Panc1 (cell line): ENCODE measurements at regions not wholly inside any gene's neighbourhood (a gene's known extent, or its start where the extent isn't known, plus 50 kb on each side); places are given as distances from the start of the nearest gene placed in this dataset.
A peak's percentile ranks its signal among the peaks of the same experiment; 100 is the strongest.
"Not testable (repeated sequence)": the region's sequence is repeated elsewhere in the genome, so short reads cannot be mapped to it uniquely, and the experiment has no call there.

Source experiments
- ATAC-seq: fragments of 200-7000 bp; cut with Tn5 transposase; 2 replicates; pipeline ENCODE4 v1.9.1; 2020; ENCODE audit warnings: mild to moderate bottlenecking, moderate library complexity
- BruUV-seq: library from RNA; stranded (reverse); fragments of 400-500 nt; replicated peaks from 2 replicates; lab custom pipeline; 2021; lab: Mats Ljungman, UMichigan
- CTCF ChIA-PET: fragments of 300-600 bp; sonication (Branson Sonifier 250); formaldehyde crosslinking; loops from one replicate; lab custom pipeline; 2022; ENCODE audit warnings: antibody characterized with exemption; lab: Charles Lee
- POLR2A ChIA-PET: fragments of 300-600 bp; sonication (Branson Sonifier 250); formaldehyde crosslinking; loops from one replicate; lab custom pipeline; 2022; ENCODE audit warnings: antibody characterized with exemption; lab: Charles Lee
- DNase-seq: peaks from one replicate; pipeline ENCODE4 v3.0.0-alpha.2; 2010; ENCODE audit warnings: low read depth, low spot score
- H3K27ac ChIP-seq: 2 replicates; pipeline ENCODE4 v1.5.1; 2011; ENCODE audit warnings: mild to moderate bottlenecking, low read length, inconsistent platforms
- H3K27me3 ChIP-seq: fragments of 200-500 bp; sonication (Bioruptor generic); 2 replicates; pipeline ENCODE4 v1.6.0; 2014; ENCODE audit warnings: low read length, inconsistent platforms; ENCODE audit not compliant: control insufficient read depth, insufficient read depth
- H3K36me3 ChIP-seq: fragments of 200-500 bp; sonication (Bioruptor generic); 2 replicates; pipeline ENCODE4 v1.5.1; 2014; ENCODE audit warnings: inconsistent platforms, mild to moderate bottlenecking, low read length, moderate library complexity; ENCODE audit not compliant: control insufficient read depth, insufficient read depth
- H3K4me1 ChIP-seq: 2 replicates; pipeline ENCODE4 v1.5.1; 2011; ENCODE audit warnings: inconsistent platforms, mild to moderate bottlenecking, low read length, moderate library complexity; ENCODE audit not compliant: control insufficient read depth, insufficient read depth
- H3K4me3 ChIP-seq, 2 experiments: 2 replicates each; pipeline ENCODE4 v1.5.1; 2011 to 2012; ENCODE audit warnings: low read depth in 2 of 2, low read length in 2 of 2, mild to moderate bottlenecking in 2 of 2, inconsistent platforms in 1 of 2, moderate library complexity in 1 of 2
- H3K9me3 ChIP-seq: fragments of 200-500 bp; sonication (Bioruptor generic); 2 replicates; pipeline ENCODE4 v1.5.1; 2014; ENCODE audit warnings: low read depth, mild to moderate bottlenecking, inconsistent platforms, low read length, moderate library complexity; ENCODE audit not compliant: control insufficient read depth, insufficient read depth
- POLR2AphosphoS5 ChIP-seq: IDR thresholded peaks from 2 replicates; pipeline ENCODE4 v1.6.1; 2012; ENCODE audit warnings: mild to moderate bottlenecking, low read depth, low read length, moderate library complexity
- SIN3A ChIP-seq: IDR thresholded peaks from 2 replicates; pipeline ENCODE4 v1.6.1; 2012; ENCODE audit warnings: low read depth, mild to moderate bottlenecking, low read length, moderate library complexity, borderline replicate concordance; ENCODE audit not compliant: insufficient read depth
- TCF7L2 ChIP-seq: IDR thresholded peaks from 2 replicates; pipeline ENCODE4 v1.6.1; 2011; ENCODE audit warnings: mild to moderate bottlenecking, low read depth, low read length, inconsistent platforms
- in situ Hi-C: cut with HindIII; loops from 2 replicates; pipeline ENCODE4 v1.10.0; 2016; ENCODE audit warnings: low sequenced_read_pairs, low pct_unique_long_range_greater_than_20kb
- intact Hi-C: fragments of 100-400 bp; cut with micrococcal nuclease; formaldehyde crosslinking; loops from one replicate; pipeline ENCODE4 v1.10.0; 2022; ENCODE audit not compliant: unreplicated experiment
- TF ChIP-seq, protein P1 (sequence below): fragments of 450-650 bp; IDR thresholded peaks from 2 replicates; pipeline ENCODE4 v1.5.1; 2017; ENCODE audit warnings: mild to moderate bottlenecking
- TF ChIP-seq, protein P2 (sequence below), 2 experiments: IDR thresholded peaks; 2 replicates each; pipeline ENCODE4 v1.6.1; 2011 to 2012; ENCODE audit warnings: low read depth in 2 of 2, control low read depth in 1 of 2, low read length in 1 of 2, mild to moderate bottlenecking in 1 of 2, moderate library complexity in 1 of 2; ENCODE audit not compliant: insufficient read depth in 1 of 2

DNA sequence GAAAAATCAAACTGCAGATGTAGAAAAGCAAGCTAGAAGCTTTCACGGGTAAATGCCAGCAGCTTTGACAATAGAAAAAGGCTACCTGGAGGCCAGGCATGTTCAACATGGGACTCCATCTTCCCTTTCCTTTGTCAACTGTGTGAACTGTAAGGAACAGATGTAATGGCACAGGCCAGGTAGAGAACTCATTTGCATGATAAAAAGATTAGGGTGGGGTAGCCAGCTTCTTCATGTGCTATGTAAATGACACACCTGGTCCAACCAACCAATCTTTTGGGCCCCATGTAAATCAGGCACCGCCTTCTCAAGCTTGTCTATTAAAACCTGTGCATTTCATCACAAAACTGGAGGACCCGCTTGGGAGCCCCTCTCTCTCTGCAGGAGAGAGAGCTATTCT is 686.5 kb upstream of the GOLIM4 start:
- TF ChIP-seq, protein P1, sequence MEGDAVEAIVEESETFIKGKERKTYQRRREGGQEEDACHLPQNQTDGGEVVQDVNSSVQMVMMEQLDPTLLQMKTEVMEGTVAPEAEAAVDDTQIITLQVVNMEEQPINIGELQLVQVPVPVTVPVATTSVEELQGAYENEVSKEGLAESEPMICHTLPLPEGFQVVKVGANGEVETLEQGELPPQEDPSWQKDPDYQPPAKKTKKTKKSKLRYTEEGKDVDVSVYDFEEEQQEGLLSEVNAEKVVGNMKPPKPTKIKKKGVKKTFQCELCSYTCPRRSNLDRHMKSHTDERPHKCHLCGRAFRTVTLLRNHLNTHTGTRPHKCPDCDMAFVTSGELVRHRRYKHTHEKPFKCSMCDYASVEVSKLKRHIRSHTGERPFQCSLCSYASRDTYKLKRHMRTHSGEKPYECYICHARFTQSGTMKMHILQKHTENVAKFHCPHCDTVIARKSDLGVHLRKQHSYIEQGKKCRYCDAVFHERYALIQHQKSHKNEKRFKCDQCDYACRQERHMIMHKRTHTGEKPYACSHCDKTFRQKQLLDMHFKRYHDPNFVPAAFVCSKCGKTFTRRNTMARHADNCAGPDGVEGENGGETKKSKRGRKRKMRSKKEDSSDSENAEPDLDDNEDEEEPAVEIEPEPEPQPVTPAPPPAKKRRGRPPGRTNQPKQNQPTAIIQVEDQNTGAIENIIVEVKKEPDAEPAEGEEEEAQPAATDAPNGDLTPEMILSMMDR, result peak; percentile 2; the same call in 1 of the 2 replicates
- TF ChIP-seq SIN3A, result no peak
- no peak for TF ChIP-seq TCF7L2
- TF ChIP-seq, protein P2, sequence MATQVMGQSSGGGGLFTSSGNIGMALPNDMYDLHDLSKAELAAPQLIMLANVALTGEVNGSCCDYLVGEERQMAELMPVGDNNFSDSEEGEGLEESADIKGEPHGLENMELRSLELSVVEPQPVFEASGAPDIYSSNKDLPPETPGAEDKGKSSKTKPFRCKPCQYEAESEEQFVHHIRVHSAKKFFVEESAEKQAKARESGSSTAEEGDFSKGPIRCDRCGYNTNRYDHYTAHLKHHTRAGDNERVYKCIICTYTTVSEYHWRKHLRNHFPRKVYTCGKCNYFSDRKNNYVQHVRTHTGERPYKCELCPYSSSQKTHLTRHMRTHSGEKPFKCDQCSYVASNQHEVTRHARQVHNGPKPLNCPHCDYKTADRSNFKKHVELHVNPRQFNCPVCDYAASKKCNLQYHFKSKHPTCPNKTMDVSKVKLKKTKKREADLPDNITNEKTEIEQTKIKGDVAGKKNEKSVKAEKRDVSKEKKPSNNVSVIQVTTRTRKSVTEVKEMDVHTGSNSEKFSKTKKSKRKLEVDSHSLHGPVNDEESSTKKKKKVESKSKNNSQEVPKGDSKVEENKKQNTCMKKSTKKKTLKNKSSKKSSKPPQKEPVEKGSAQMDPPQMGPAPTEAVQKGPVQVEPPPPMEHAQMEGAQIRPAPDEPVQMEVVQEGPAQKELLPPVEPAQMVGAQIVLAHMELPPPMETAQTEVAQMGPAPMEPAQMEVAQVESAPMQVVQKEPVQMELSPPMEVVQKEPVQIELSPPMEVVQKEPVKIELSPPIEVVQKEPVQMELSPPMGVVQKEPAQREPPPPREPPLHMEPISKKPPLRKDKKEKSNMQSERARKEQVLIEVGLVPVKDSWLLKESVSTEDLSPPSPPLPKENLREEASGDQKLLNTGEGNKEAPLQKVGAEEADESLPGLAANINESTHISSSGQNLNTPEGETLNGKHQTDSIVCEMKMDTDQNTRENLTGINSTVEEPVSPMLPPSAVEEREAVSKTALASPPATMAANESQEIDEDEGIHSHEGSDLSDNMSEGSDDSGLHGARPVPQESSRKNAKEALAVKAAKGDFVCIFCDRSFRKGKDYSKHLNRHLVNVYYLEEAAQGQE (IDR thresholded peaks at IDR 0.05; ENCODE audit: insufficient read depth in 1 of 2, low read depth in 2 of 2, low read length in 1 of 2), result no peak
- TF ChIP-seq POLR2AphosphoS5, result no peak
- BruUV-seq, result no TSS peak
- H3K36me3 ChIP-seq, result no peaks in the 10 kb centered on the region
- intact Hi-C loops, result no loop called here
- in situ Hi-C loops, result no loop called here
- H3K9me3 ChIP-seq, result no peaks in the 10 kb centered on the region
- ATAC-seq (no peak), DNase-seq (no peak)
- no peak overlapping the region for H3K4me3 ChIP-seq
- ChIA-PET POLR2A (no interaction called here), CTCF (no interaction called here)
- H3K27ac ChIP-seq, result no peak overlapping the region
- no peaks in the 10 kb centered on the region for H3K27me3 ChIP-seq
- no peaks in the 10 kb centered on the region for H3K4me1 ChIP-seq

DNA sequence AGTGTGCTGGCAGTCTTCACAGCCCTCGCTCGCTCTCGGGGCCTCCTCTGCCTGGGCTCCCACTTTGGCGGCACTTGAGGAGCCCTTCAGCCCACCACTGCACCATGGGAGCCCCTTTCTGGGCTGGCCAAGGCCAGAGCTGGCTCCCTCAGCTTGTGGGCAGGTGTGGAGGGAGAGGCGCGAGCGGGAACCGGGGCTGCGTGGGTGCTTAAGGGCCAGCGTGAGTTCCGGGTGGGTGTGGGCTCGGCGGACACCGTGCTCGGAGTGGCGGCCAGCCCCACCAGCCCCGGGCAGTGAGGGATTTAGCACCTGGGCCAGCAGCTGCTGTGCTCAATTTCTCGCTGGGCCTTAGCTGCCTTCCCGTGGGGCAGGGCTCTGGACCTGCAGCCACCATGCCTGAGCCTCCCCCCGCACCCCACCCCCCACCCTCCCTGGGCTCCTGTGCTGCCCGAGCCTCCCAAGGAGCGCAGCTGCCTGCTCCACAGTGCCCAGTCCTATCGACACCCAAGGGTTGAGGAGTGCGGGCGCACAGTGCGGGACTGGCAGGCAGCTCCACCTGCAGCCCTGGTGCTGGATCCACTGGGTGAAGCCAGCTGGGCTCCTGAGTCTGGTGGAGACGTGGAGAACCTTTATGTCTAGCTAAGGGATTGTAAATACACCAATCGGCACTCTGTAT is 684.4 kb upstream of the GOLIM4 start:
- POLR2A ChIA-PET, intact Hi-C loops, in situ Hi-C loops, H3K4me3 ChIP-seq, H3K4me1 ChIP-seq, CTCF ChIA-PET, H3K9me3 ChIP-seq, H3K27ac ChIP-seq, ATAC-seq, DNase-seq, H3K27me3 ChIP-seq, H3K36me3 ChIP-seq, BruUV-seq: not testable (repeated sequence)

DNA sequence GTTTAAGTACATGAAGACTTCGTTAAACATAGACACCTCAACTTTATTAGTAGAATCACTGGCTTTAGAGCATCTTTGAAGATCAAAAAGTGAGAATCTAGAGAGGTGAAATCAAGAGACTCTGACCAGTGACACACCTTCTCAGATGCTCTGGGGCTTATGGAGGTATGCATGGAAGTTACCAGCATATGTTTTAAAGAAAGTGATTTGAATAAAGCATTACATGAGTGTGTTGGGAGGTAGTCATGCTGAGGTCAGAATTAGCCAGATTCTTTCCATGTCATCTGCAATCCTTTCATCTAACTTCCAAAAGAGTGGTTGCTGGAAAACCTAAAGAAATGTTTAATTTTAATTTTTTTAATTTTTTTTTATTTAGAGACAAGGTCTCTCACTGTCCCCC is 658.0 kb upstream of the GOLIM4 start:
- Histone ChIP-seq H3K27me3 (no peaks in the 10 kb centered on the region), H3K4me1 (no peaks in the 10 kb centered on the region), H3K9me3 (no peaks in the 10 kb centered on the region), H3K36me3 (no peaks in the 10 kb centered on the region), H3K27ac (no peak overlapping the region), H3K4me3 (no peak overlapping the region)
- TF ChIP-seq SIN3A, result no peak
- TF ChIP-seq, protein P1, result no peak
- TF ChIP-seq, protein P2 (IDR thresholded peaks at IDR 0.05; ENCODE audit: insufficient read depth in 1 of 2, low read depth in 2 of 2, low read length in 1 of 2), result no peak
- TF ChIP-seq TCF7L2, result no peak
- TF ChIP-seq POLR2AphosphoS5, result no peak
- ChIA-PET CTCF (no interaction called here), POLR2A (no interaction called here)
- intact Hi-C loops (no loop called here), in situ Hi-C loops (no loop called here)
- no peak for ATAC-seq
- DNase-seq, result no peak
- no TSS peak for BruUV-seq
